Keratinocyte (primary cell): ENCODE measurements at regions not wholly inside any gene's neighbourhood (a gene's known extent, or its start where the extent isn't known, plus 50 kb on each side); places are given as distances from the start of the nearest gene placed in this dataset.

ENCODE experiments used
- DNase-seq: peaks from one replicate; pipeline ENCODE4 v3.0.0-alpha.2; 2011; ENCODE audit warnings: low read depth, missing footprints, low spot score
- FAIRE-seq: peaks from 2 replicates; lab custom pipeline; 2011; peaks lifted over from hg19 to GRCh38; lab: Jason Lieb, UNC
- H2AFZ ChIP-seq: 2 replicates; pipeline ENCODE4 v1.6.0; 2012; ENCODE audit warnings: low read length, control low read depth, inconsistent platforms; ENCODE audit not compliant: control insufficient read depth
- H3K27ac ChIP-seq: 2 replicates; pipeline ENCODE4 v1.5.1; 2011; ENCODE audit warnings: low read length; ENCODE audit not compliant: control insufficient read depth, insufficient read depth
- H3K27me3 ChIP-seq: 3 replicates; pipeline ENCODE4 v1.6.0; 2011; ENCODE audit warnings: low read length; ENCODE audit not compliant: control insufficient read depth, insufficient read depth; ENCODE audit errors: extremely low read depth
- H3K36me3 ChIP-seq, 2 experiments: 2 replicates in 1 of 2; 3 replicates in 1 of 2; pipeline ENCODE4 v1.5.1; 2011; ENCODE audit warnings: low read length in 2 of 2, mild to moderate bottlenecking in 1 of 2; ENCODE audit not compliant: control insufficient read depth in 2 of 2, insufficient read depth in 2 of 2; ENCODE audit errors: extremely low read depth in 1 of 2
- H3K4me1 ChIP-seq: 3 replicates; pipeline ENCODE4 v1.5.1; 2011; ENCODE audit warnings: low read length; ENCODE audit not compliant: control insufficient read depth, insufficient read depth; ENCODE audit errors: extremely low read depth
- H3K4me2 ChIP-seq: 3 replicates; pipeline ENCODE4 v1.6.0; 2011; ENCODE audit warnings: low read depth, low read length; ENCODE audit not compliant: control insufficient read depth, insufficient read depth; ENCODE audit errors: extremely low read depth
- H3K4me3 ChIP-seq, 3 experiments: fragments of 200-600 bp in 1 of 3; sonication (generic) in 1 of 3; 2 replicates in 2 of 3; 3 replicates in 1 of 3; pipeline ENCODE4 v1.5.1; 2011 to 2016; ENCODE audit warnings: low read length in 3 of 3, mild to moderate bottlenecking in 3 of 3, control low read depth in 2 of 3, inconsistent platforms in 1 of 3, low read depth in 1 of 3, mixed read lengths in 1 of 3, mixed run types in 1 of 3, moderate library complexity in 1 of 3; ENCODE audit not compliant: control insufficient read depth in 2 of 3, insufficient read depth in 2 of 3; ENCODE audit errors: extremely low read depth in 1 of 3
- H3K79me2 ChIP-seq: 2 replicates; pipeline ENCODE4 v1.6.0; 2012; ENCODE audit warnings: low read length; ENCODE audit not compliant: control insufficient read depth, insufficient read depth
- H3K9ac ChIP-seq: 3 replicates; pipeline ENCODE4 v1.6.0; 2011; ENCODE audit warnings: low read length; ENCODE audit not compliant: control insufficient read depth, insufficient read depth; ENCODE audit errors: extremely low read depth
- H3K9me1 ChIP-seq: 3 replicates; pipeline ENCODE4 v1.6.0; 2011; ENCODE audit warnings: low read length; ENCODE audit not compliant: control insufficient read depth, insufficient read depth; ENCODE audit errors: extremely low read depth
- H3K9me3 ChIP-seq: 2 replicates; pipeline ENCODE4 v1.5.1; 2012; ENCODE audit warnings: low read depth, low read length; ENCODE audit not compliant: control insufficient read depth
- H4K20me1 ChIP-seq: 3 replicates; pipeline ENCODE4 v1.6.0; 2011; ENCODE audit warnings: low read length; ENCODE audit not compliant: control insufficient read depth, insufficient read depth; ENCODE audit errors: extremely low read depth
- CTCF ChIP-seq, 3 experiments: IDR thresholded peaks in 1 of 3; conservative IDR thresholded peaks in 1 of 3; optimal IDR thresholded peaks in 1 of 3; 2 replicates in 2 of 3; 3 replicates in 1 of 3; pipeline versions ENCODE3 to v1.5.1; 2011; ENCODE audit warnings: low read length in 3 of 3, mild to moderate bottlenecking in 3 of 3, moderate library complexity in 2 of 3, control low read depth in 1 of 3, inconsistent platforms in 1 of 3; ENCODE audit not compliant: insufficient read depth in 2 of 3; ENCODE audit errors: extremely low read depth in 1 of 3
- EZH2 ChIP-seq: IDR thresholded peaks from one replicate; pipeline ENCODE4 v1.6.1; 2012; ENCODE audit warnings: inconsistent platforms, mild to moderate bottlenecking, low read length, moderate library complexity
- dilution Hi-C: fragments of 300-500 bp; cut with MboI; formaldehyde crosslinking; loops from one replicate; pipeline ENCODE4 v1.7.0; 2020; ENCODE audit warnings: low sequenced_read_pairs; ENCODE audit not compliant: extremely low pct_ligation_motif_present

GRCh38 chr13:85286081-85286480 is 513.1 kb downstream of the SLITRK6 start:
- Histone ChIP-seq H3K27ac (no peak overlapping the region), H2AFZ (no peak overlapping the region), H3K36me3 (no peaks in the 10 kb centered on the region), H3K79me2 (no peaks in the 10 kb centered on the region), H4K20me1 (no peaks in the 10 kb centered on the region), H3K4me3 (no peak overlapping the region), H3K27me3 (no peaks in the 10 kb centered on the region), H3K4me1 (no peaks in the 10 kb centered on the region), H3K9me3 (no peaks in the 10 kb centered on the region), H3K9me1 (no peaks in the 10 kb centered on the region), H3K9ac (no peak overlapping the region), H3K4me2 (no peak overlapping the region)
- TF ChIP-seq CTCF (optimal IDR thresholded peaks at IDR 0.05 in 1 of 3, IDR thresholded peaks at IDR 0.05 in 1 of 3, conservative IDR thresholded peaks at IDR 0.05 in 1 of 3; ENCODE audit: extremely low read depth in 1 of 3, insufficient read depth in 2 of 3, low read length in 3 of 3): no peak
- no peak for TF ChIP-seq EZH2
- FAIRE-seq (no peak), DNase-seq (no peak)
- dilution Hi-C loops: no loop called here

GRCh38 chr13:85284349-85284748 is 514.9 kb downstream of the SLITRK6 start:
- no peaks in the 10 kb centered on the region for H3K9me3 ChIP-seq
- dilution Hi-C loops: no loop called here
- no peaks in the 10 kb centered on the region for H3K4me1 ChIP-seq
- TF ChIP-seq CTCF (optimal IDR thresholded peaks at IDR 0.05 in 1 of 3, IDR thresholded peaks at IDR 0.05 in 1 of 3, conservative IDR thresholded peaks at IDR 0.05 in 1 of 3; ENCODE audit: extremely low read depth in 1 of 3, insufficient read depth in 2 of 3, low read length in 3 of 3): no peak
- TF ChIP-seq EZH2: no peak
- no peaks in the 10 kb centered on the region for H3K27me3 ChIP-seq
- H3K27ac ChIP-seq: no peak overlapping the region
- no peak overlapping the region for H3K9ac ChIP-seq
- no peak overlapping the region for H3K4me2 ChIP-seq
- H2AFZ ChIP-seq: no peak overlapping the region
- no peak for FAIRE-seq
- no peaks in the 10 kb centered on the region for H3K36me3 ChIP-seq
- no peak overlapping the region for H3K4me3 ChIP-seq
- no peaks in the 10 kb centered on the region for H3K9me1 ChIP-seq
- no peaks in the 10 kb centered on the region for H3K79me2 ChIP-seq
- H4K20me1 ChIP-seq: no peaks in the 10 kb centered on the region
- no peak for DNase-seq
